Activated T-cell treated with anti-CD3 and anti-CD28 coated beads, Interleukin-2, amount 50 U/mL, for 4 hours (primary cell): ENCODE measurements at regions not wholly inside any gene's neighbourhood (a gene's known extent, or its start where the extent isn't known, plus 50 kb on each side); places are given as distances from the start of the nearest gene placed in this dataset.

Source experiments
- ATAC-seq, 2 donors: fragments of 200-7000 bp; cut with Tn5 transposase; one replicate each; pipeline ENCODE4 v1.10.0; 2021
- DNase-seq: peaks from one replicate; pipeline ENCODE4 v3.0.0-alpha.2; 2020
- H3K27me3 Mint-ChIP-seq: one replicate; pipeline ENCODE4 v1.8.0; 2021; ENCODE audit warnings: low read depth, mixed read lengths
- H3K36me3 Mint-ChIP-seq: one replicate; pipeline ENCODE4 v1.8.0; 2022; ENCODE audit warnings: mixed read lengths; ENCODE audit not compliant: insufficient read depth
- H3K4me1 Mint-ChIP-seq: one replicate; pipeline ENCODE4 v1.8.0; 2021; ENCODE audit warnings: low read depth, mixed read lengths
- H3K4me3 Mint-ChIP-seq: one replicate; pipeline ENCODE4 v1.8.0; 2021; ENCODE audit warnings: mild to moderate bottlenecking, moderate library complexity, mixed read lengths
- H3K9me3 Mint-ChIP-seq: one replicate; pipeline ENCODE4 v1.8.0; 2021; ENCODE audit warnings: mixed read lengths

GRCh38 chr2:106709229-106709628, 176.7 kb downstream of the ST6GAL2 start:
- ATAC-seq (no peak), DNase-seq (no peak)
- no peaks in the 10 kb centered on the region for H3K36me3 Mint-ChIP-seq
- no peaks in the 10 kb centered on the region for H3K27me3 Mint-ChIP-seq
- no peak overlapping the region for H3K4me3 Mint-ChIP-seq
- H3K4me1 Mint-ChIP-seq: no peaks in the 10 kb centered on the region
- H3K9me3 Mint-ChIP-seq: peaks cover 7% of the 10 kb centered on the region

GRCh38 chr2:106719222-106719621, 166.7 kb downstream of the ST6GAL2 start:
- Mint-ChIP-seq H3K9me3 (peaks cover 13% of the 10 kb centered on the region), H3K36me3 (no peaks in the 10 kb centered on the region), H3K4me1 (no peaks in the 10 kb centered on the region), H3K4me3 (no peak overlapping the region), H3K27me3 (no peaks in the 10 kb centered on the region)
- no peak for ATAC-seq
- DNase-seq: no peak

GRCh38 chr2:106720026-106720425, 165.9 kb downstream of the ST6GAL2 start:
- DNase-seq (no peak), ATAC-seq (no peak)
- H3K27me3 Mint-ChIP-seq: no peaks in the 10 kb centered on the region
- H3K4me1 Mint-ChIP-seq: no peaks in the 10 kb centered on the region
- no peaks in the 10 kb centered on the region for H3K36me3 Mint-ChIP-seq
- H3K9me3 Mint-ChIP-seq: peaks cover 13% of the 10 kb centered on the region
- H3K4me3 Mint-ChIP-seq: no peak overlapping the region

- no peak for ATAC-seq
- H3K9me3 Mint-ChIP-seq: no peaks in the 10 kb centered on the region
Observed at GRCh38 chr2:106724301-106724794, 161.6 kb downstream of the ST6GAL2 start.

GRCh38 chr2:106734165-106734564, 151.8 kb downstream of the ST6GAL2 start:
- ATAC-seq: no peak
- no peak for DNase-seq
- Mint-ChIP-seq H3K4me1 (no peaks in the 10 kb centered on the region), H3K36me3 (no peaks in the 10 kb centered on the region), H3K9me3 (peaks cover 3% of the 10 kb centered on the region), H3K4me3 (no peak overlapping the region), H3K27me3 (peaks cover 5% of the 10 kb centered on the region)

More at GRCh38 chr2:106724301-106724794, 161.6 kb downstream of the ST6GAL2 start:
- Mint-ChIP-seq H3K4me1 (no peaks in the 10 kb centered on the region), H3K4me3 (no peak overlapping the region), H3K27me3 (peaks cover 7% of the 10 kb centered on the region), H3K36me3 (no peaks in the 10 kb centered on the region)
- DNase-seq: no peak

GRCh38 chr2:106735807-106736206, 150.2 kb downstream of the ST6GAL2 start:
- ATAC-seq: no peak
- Mint-ChIP-seq H3K4me3 (no peak overlapping the region), H3K36me3 (no peaks in the 10 kb centered on the region), H3K9me3 (peaks cover 3% of the 10 kb centered on the region), H3K27me3 (peaks cover 2% of the 10 kb centered on the region), H3K4me1 (no peaks in the 10 kb centered on the region)
- no peak for DNase-seq

GRCh38 chr2:106736221-106736620, 149.7 kb downstream of the ST6GAL2 start:
- Mint-ChIP-seq H3K27me3 (peaks cover 2% of the 10 kb centered on the region), H3K9me3 (peaks cover 3% of the 10 kb centered on the region), H3K36me3 (no peaks in the 10 kb centered on the region), H3K4me1 (no peaks in the 10 kb centered on the region), H3K4me3 (no peak overlapping the region)
- DNase-seq: no peak
- ATAC-seq: no peak

GRCh38 chr2:106745468-106745867, 140.5 kb downstream of the ST6GAL2 start:
- Mint-ChIP-seq H3K4me3 (no peak overlapping the region), H3K27me3 (peaks cover 4% of the 10 kb centered on the region), H3K9me3 (no peaks in the 10 kb centered on the region)

GRCh38 chr2:106749823-106750222, 136.1 kb downstream of the ST6GAL2 start:
- DNase-seq: no peak
- H3K9me3 Mint-ChIP-seq: peaks cover 5% of the 10 kb centered on the region
- no peak overlapping the region for H3K4me3 Mint-ChIP-seq
- no peak for ATAC-seq
- H3K4me1 Mint-ChIP-seq: no peaks in the 10 kb centered on the region
- H3K36me3 Mint-ChIP-seq: no peaks in the 10 kb centered on the region
- peaks cover 4% of the 10 kb centered on the region for H3K27me3 Mint-ChIP-seq

More at GRCh38 chr2:106745468-106745867, 140.5 kb downstream of the ST6GAL2 start:
- H3K36me3 Mint-ChIP-seq: no peaks in the 10 kb centered on the region
- DNase-seq (no peak), ATAC-seq (no peak)
- no peaks in the 10 kb centered on the region for H3K4me1 Mint-ChIP-seq
